Left lung (tissue), 4 donors: ENCODE measurements at regions not wholly inside any gene's neighbourhood (a gene's known extent, or its start where the extent isn't known, plus 50 kb on each side); places are given as distances from the start of the nearest gene placed in this dataset.

Experiments used
- ATAC-seq: fragments of 200-7000 bp; cut with Tn5 transposase; one replicate; pipeline ENCODE4 v1.9.1; 2020; ENCODE audit warnings: moderate library complexity
- DNase-seq, 4 donors: peaks; one replicate each; pipeline ENCODE4 v3.0.0-alpha.2; 2013 to 2020
- H3K27ac ChIP-seq, 2 donors: fragments of 200-600 bp; sonication (generic) in 1 of 2; one replicate each; pipeline versions ENCODE4 v1.5.0 to v1.8.0; 2020 to 2021
- H3K27me3 ChIP-seq, 2 donors: fragments of 200-600 bp; sonication (generic) in 1 of 2; one replicate each; pipeline versions ENCODE4 v1.5.0 to v1.8.0; 2020 to 2021
- H3K36me3 ChIP-seq, 2 donors: fragments of 200-600 bp; sonication (generic) in 1 of 2; one replicate each; pipeline versions ENCODE4 v1.5.0 to v1.8.0; 2020 to 2021
- H3K4me1 ChIP-seq, 2 donors: fragments of 200-600 bp; one replicate each; pipeline ENCODE4 v1.8.0; 2021
- H3K4me3 ChIP-seq, 2 donors: fragments of 200-600 bp; sonication (generic) in 1 of 2; one replicate each; pipeline versions ENCODE4 v1.5.0 to v1.8.0; 2020 to 2021; ENCODE audit warnings: mild to moderate bottlenecking in 1 of 2
- H3K9me3 ChIP-seq, 2 donors: fragments of 200-600 bp; sonication (generic) in 1 of 2; one replicate each; pipeline versions ENCODE4 v1.5.0 to v1.8.0; 2020 to 2021
- intact Hi-C, 2 donors: fragments of 100-400 bp; cut with DNase I; formaldehyde crosslinking; loops; one replicate each; pipeline versions ENCODE4 v1.11.2 to v1.14.2; 2022
- TF ChIP-seq, protein P1 (sequence below), 2 donors: fragments of 200-600 bp; sonication (generic) in 1 of 2; IDR thresholded peaks; one replicate each; pipeline versions ENCODE4 v1.5.0 to v1.8.0; 2021; ENCODE audit warnings: antibody characterized with exemption in 2 of 2
- donor health status: DM: no; HTN: yes; CAD: no.
- donor health status: DM: no; HTN: no; CAD: no.

DNA sequence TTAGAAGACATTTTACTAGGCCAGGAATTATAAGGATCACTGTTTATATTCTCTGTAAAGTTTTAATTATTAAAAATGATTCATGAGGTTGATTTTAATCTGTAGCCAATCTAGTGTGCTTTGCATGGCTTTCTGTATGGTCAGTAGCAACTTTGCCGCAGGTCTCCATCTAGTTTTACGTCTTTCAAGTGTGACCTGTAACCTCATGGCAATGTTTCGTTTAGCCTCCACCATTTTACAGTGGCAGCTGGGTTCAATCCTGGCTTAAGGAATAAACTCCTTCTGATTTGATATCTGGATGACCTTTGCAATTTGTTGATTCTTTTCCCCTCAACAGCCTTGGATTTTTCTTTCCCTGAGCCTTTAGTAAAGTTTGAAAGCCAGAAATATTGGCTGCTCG, 434.5 kb upstream of the CDH9 start:
- ATAC-seq (no peak), DNase-seq (no peak)
- Histone ChIP-seq H3K36me3 (no peaks in the 10 kb centered on the region), H3K9me3 (peaks cover 0 to 42% of the 10 kb centered on the region in 2 donors), H3K27me3 (no peaks in the 10 kb centered on the region), H3K4me1 (no peaks in the 10 kb centered on the region), H3K27ac (no peak overlapping the region), H3K4me3 (no peak overlapping the region)
- intact Hi-C loops: no loop called here
- TF ChIP-seq, protein P1, sequence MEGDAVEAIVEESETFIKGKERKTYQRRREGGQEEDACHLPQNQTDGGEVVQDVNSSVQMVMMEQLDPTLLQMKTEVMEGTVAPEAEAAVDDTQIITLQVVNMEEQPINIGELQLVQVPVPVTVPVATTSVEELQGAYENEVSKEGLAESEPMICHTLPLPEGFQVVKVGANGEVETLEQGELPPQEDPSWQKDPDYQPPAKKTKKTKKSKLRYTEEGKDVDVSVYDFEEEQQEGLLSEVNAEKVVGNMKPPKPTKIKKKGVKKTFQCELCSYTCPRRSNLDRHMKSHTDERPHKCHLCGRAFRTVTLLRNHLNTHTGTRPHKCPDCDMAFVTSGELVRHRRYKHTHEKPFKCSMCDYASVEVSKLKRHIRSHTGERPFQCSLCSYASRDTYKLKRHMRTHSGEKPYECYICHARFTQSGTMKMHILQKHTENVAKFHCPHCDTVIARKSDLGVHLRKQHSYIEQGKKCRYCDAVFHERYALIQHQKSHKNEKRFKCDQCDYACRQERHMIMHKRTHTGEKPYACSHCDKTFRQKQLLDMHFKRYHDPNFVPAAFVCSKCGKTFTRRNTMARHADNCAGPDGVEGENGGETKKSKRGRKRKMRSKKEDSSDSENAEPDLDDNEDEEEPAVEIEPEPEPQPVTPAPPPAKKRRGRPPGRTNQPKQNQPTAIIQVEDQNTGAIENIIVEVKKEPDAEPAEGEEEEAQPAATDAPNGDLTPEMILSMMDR (IDR thresholded peaks at IDR 0.05): no peak

- DNase-seq: no peak
- ATAC-seq: no peak
- TF ChIP-seq, protein P1 (IDR thresholded peaks at IDR 0.05): no peak
- no peaks in the 10 kb centered on the region for H3K36me3 ChIP-seq
- H3K9me3 ChIP-seq: peaks cover 0 to 35% of the 10 kb centered on the region in 2 donors
- no peak overlapping the region for H3K27ac ChIP-seq
- H3K4me3 ChIP-seq: no peak overlapping the region
- intact Hi-C loops: no loop called here
- no peaks in the 10 kb centered on the region for H3K27me3 ChIP-seq
- H3K4me1 ChIP-seq: no peaks in the 10 kb centered on the region
Measured at GRCh38 chr5:27472000-27472763, 433.8 kb upstream of the CDH9 start.

DNA sequence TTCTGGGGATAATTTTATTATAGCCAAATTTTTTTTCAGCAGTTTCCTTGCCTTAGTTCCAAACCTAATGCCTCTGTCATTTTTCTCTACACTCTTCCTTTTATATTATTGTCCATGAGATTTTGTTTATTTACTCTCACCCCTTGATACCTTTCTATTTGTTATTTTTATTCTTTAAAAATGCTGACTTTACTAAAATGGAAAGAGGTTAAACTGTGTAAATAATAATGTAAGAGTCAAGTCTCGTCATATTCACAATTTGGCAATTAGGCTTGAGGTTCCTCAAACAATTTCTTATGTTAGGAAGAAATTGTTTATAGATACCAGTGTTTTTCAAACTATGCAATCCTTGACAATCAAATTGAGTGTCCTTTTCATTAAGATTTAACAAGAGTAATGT, 428.6 kb upstream of the CDH9 start:
- intact Hi-C loops: no loop called here

GRCh38 chr5:27465140-27465539, 426.8 kb upstream of the CDH9 start:
- no peak for ATAC-seq

More for the DNA sequence above, 428.6 kb upstream of the CDH9 start:
- ATAC-seq: no peak
- H3K4me3 ChIP-seq: no peak overlapping the region
- no peaks in the 10 kb centered on the region for H3K27me3 ChIP-seq
- DNase-seq: no peak
- no peak overlapping the region for H3K27ac ChIP-seq
- TF ChIP-seq, protein P1 (IDR thresholded peaks at IDR 0.05): no peak
- peaks cover 0 to 14% of the 10 kb centered on the region in 2 donors for H3K9me3 ChIP-seq
- H3K36me3 ChIP-seq: no peaks in the 10 kb centered on the region
- H3K4me1 ChIP-seq: no peaks in the 10 kb centered on the region

DNA sequence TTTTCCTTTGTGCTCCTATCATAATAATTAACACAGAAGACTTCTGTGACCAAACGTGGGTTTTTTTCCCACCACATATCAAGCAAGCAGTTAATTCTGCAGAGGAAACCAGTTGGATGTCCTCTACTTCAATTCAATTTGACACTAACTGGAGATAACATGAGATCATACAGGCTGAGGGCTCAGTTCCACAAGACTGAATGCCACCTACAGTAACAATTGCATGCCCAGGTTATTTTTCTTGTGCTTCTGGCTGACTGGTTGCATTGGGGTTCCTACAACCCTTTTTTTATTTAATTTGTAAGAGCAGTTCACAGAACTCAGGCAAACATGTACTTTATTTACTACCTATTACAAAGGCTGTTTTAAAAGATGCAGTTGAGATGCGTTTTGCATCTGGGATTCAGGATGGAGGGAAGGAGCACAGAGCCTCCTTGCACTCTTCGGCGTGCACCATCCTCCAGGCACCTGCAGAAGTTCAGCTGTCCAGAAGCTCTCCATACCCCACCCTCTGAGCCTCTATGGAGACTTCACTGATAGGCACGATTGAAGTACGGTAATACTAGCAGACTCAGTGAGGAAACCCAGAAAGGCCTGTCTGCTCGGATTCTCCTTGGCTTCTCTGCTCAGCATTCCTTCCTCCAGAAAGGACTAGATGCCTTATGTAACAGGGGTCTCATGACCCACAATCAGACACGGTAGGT, 425.2 kb upstream of the CDH9 start:
- no peak for DNase-seq
- Histone ChIP-seq H3K4me1 (no peaks in the 10 kb centered on the region), H3K27me3 (no peaks in the 10 kb centered on the region), H3K9me3 (peaks cover 0 to 6% of the 10 kb centered on the region in 2 donors), H3K27ac (no peak overlapping the region), H3K36me3 (no peaks in the 10 kb centered on the region), H3K4me3 (no peak overlapping the region)
- TF ChIP-seq, protein P1 (IDR thresholded peaks at IDR 0.05): no peak
- intact Hi-C loops: no loop called here
- ATAC-seq: no peak

More at GRCh38 chr5:27465140-27465539, 426.8 kb upstream of the CDH9 start:
- no peaks in the 10 kb centered on the region for H3K36me3 ChIP-seq
- no peak for DNase-seq
- H3K4me1 ChIP-seq: no peaks in the 10 kb centered on the region
- intact Hi-C loops: no loop called here
- peaks cover 0 to 6% of the 10 kb centered on the region in 2 donors for H3K9me3 ChIP-seq
- H3K27ac ChIP-seq: no peak overlapping the region
- TF ChIP-seq, protein P1 (IDR thresholded peaks at IDR 0.05): no peak
- no peaks in the 10 kb centered on the region for H3K27me3 ChIP-seq
- no peak overlapping the region for H3K4me3 ChIP-seq
